OCI-M1 (cell line): ENCODE measurements at regions not wholly inside any gene's neighbourhood (a gene's known extent, or its start where the extent isn't known, plus 50 kb on each side); places are given as distances from the start of the nearest gene placed in this dataset.

Experiments used
- DNase-seq: peaks from one replicate; lab custom pipeline; 2025; lab: John Stamatoyannopoulos, UW

DNA sequence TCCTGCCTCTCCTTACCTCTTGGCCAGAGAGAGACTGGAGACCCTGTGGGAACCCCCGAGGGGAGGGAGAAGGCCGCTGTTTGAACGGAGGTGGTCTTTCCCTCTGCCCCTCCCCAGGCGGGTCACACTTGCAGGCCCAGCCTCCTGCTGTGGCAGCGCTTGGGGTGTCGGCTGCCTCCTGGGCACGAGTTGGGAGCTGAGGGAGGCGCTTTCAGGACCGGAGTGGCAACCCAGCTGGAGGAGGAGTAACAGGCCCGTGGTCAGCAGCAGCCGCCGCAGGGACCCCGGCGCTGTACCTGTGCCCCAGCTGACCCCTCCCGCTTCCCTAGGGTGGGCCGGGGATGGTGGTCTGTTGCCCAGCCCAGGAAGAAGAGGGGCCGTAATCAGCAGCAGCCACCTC is 278.3 kb downstream of the SEC14L1 start:
- DNase-seq, result no peak

- DNase-seq, result no peak
These were observed 278.9 kb downstream of the SEC14L1 start for GRCh38 chr17:77419547-77420094.

GRCh38 chr17:77420095-77420803 is 279.5 kb downstream of the SEC14L1 start:
- no peak for DNase-seq

DNA sequence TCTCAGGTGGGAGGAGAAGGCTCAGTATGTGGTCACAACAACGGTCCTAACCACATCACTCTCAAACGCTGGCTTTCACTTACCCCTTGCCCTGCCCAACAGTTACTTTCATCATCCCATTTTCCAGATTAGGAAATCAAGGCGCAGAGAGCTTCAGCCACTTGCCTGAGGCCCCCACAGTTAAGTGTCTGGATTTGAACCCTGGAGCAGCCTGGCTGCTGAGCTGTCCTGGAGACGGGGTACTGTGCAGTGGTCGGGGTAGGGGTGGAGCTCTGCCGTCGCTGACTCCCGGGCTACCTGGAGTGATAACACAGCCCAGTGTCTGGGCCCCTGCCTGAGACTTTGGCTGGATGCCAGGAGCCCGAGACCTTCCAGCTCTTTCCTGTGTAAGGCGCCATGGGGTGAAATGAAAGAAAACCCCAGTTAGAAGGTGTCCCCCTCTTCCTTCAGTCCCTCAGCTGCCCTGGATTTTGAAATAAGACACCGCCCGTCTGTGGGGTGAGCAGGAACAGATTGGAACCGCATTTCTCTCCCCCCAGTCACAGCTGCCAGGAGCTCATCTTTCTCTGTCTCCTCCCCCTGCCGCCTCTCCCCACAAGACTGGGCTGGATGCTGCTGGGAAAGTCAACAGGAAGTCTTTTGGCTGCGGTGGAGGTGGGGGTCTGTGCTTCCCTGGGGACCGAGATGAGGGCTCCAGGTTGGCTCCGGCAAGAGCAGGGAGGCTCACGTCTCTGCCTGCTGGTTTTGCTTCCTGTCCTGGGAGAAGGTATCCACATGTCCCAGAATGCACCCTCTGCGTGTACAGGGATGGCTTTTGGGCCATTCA is 280.2 kb downstream of the SEC14L1 start:
- peak; percentile 28 for DNase-seq

DNA sequence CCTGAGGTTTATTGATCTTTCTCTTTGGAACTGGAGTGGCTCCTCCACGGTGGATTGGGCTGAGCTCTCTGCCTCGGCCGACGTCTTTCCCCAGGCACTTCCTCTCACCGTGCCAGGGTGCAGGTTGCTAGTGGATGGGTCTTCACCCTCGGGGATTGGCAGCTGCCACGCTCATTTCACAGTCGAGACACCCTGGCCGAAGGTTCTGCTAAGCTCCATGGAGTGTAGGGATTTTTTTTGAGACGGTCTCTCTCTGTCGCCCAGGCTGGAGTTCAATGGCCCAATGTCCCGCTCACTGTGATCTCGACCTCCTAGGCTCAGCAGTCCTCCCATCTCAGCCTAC is 280.8 kb downstream of the SEC14L1 start:
- DNase-seq, result no peak

DNA sequence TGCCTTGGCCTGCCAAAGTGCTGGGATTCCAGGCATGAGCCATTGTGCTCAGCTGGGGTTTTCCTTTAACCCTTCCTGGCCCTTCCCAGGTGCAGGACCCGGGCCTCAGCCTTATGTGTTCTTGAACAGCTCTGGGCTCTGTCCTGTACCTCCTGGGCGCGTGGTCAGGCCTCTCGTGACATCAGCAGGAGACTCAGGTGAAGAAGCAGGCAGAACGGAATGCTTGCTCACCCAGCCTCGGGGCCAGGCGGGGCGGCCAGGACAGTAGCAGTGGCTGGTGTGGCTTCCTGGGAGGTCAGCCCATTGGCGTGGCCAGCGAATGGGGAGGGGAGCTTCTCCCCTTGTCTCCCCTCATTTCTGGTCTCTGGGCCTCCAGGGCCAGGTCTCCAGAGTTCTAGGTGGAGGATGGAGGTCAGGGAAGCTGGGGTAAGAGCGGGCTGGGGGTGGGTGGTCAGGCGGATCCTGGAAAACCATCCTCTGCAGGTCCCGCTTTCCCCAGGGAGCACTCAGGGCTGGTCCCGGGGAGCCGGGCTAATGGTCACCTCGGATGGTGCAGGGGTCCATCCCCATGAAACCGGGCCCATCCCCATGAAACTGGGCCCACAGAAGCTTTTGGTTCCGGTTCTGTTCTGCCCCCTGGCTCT is 281.5 kb downstream of the SEC14L1 start:
- no peak for DNase-seq

DNA sequence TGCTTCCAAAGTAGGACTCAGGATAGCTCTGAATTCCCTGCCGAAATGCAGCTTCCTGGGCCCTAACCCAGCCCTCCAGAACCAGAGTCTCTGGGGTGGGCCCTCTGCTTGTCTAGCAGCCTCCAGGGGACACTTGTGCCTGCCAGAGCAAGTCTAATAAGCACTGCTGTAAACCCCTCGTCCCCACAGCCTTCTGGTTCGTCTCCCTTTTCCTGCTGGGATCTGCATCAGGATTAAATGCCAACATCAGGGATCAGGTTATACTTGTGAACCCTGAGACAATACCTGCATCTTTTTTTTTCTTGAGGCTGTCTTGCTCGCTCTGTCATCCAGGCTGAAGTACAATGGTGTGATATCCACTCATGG is 282.0 kb downstream of the SEC14L1 start:
- no peak for DNase-seq

DNA sequence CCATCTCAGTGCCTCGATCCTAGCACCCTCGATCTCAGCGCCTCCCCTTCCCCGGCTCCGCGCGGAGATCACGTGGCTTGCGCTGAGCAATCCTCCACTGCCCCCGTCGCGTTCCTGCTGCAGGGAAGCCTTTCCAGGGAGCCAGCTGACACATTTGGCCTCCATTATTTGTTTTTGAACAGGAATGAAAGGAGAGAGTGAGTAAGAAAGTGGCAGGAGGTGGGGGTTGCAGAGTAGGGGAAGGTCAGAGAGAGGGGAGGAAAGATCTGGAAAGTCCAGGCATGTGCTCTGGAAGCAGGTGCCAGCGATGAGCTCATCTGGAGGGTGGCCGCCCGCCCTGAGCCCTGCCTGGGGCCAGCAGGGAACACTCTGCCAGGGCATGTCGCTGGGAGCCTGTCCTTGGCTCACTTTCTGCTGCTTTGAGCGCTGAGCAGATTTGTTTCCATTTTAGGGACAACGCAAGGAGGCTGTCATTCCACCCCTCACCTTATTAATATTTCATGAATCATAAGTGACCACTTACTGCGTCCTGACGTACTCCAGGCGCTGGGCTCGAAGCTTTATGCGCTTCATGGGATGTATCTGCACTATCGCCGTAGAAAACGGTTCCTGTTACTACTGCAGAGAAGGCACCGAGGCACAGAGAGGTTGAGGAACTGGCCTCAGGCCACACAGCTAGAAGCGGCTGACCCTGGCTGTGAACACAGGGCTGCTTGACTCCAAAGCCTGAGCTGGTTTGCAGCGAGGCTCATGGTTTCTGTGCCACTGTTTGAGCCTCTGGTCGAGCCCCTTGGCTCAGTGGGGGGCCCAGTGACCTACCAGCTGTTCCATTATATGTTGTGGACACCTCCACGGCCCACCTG is 283.1 kb downstream of the SEC14L1 start:
- no peak for DNase-seq

DNA sequence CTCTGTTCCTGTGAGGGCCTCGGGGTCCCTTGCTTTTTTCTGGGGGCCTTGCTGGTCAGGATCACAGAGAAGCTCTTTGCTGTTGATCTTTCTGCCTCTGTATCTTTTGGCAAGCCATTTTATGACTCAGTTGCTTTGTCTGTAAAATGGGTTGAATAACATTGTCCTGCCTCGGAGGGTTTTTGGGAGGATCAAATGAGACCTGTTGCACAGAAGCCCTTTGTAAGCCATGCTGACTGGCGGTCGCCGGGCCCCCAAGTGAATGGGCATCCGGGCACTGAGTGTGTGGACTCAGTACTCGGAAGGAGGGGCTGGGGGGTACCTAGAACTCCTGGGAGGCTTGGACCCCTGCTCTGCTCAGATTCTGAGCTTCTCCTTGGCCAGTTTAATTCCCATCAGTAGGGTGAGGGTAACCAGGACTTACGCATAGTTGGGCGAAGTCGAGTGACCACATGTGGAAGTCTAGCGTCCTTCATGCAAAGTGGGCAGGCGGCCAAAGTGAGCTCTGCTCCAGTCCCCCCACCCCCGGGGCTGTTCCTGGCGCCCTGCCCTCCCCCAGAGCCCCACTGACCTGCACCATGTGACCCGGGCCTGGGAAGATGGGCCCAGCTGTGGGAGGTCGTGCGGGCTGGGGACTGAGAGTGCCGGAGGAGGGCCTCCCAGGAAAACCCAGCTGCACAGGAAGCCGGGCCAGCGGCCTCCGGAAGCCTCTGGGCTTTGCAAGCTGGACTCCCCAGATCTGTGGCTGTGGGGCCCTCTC is 284.0 kb downstream of the SEC14L1 start:
- DNase-seq, result no peak

DNA sequence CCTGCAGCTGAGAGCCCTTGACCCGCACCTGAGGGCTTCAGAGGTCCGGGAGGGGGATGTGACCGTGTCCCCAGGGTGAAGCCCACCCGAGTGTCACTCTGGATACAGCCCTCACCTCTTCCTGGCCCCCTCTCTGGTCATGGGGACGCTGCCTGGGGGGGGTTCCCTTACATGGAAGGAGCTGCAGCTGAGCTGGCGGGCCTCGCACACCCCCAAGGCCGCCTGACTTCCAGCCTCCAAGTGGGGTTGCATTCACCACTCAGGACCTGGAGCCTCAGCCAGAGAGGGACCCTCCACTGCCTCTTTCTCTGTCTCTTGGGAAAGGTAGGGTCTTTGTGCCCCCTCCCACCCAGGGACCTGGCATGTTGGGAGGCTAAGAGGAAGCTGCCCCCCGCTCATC is 284.6 kb downstream of the SEC14L1 start:
- no peak for DNase-seq

- peak; percentile 60 for DNase-seq
These were observed 285.2 kb downstream of the SEC14L1 start for GRCh38 chr17:77425791-77426641.

GRCh38 chr17:77426676-77427386 is 286.1 kb downstream of the SEC14L1 start:
- DNase-seq, result peak; percentile 81

DNA sequence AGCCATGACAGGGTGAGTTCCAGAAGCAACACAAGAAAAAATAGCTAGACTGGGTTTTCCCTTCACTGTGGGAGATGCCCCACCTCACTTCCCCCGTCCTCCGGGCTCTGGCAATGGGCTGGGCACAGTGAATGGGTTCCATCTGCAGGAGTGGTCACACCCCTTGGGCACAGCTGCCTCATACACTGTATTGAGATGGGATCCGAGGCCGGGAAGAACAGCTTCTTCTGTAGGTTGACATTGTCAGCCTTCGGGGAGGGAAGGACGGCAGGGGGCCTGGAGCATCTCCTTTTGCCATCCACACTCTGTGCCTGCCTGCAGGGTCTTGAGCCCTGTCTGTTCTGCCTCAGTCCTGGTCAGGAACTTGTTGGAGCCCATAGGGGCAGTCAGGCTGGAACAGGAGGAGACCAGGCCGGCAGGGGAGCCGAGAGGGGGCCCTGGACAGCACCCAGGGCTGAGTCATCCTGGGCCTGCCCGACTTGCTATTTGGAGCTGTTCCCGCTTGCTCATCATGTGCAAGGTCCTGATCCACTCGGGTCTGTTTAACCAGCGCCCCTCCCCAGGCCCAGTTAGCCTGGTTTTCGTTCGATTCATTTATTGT is 286.7 kb downstream of the SEC14L1 start:
- no peak for DNase-seq

GRCh38 chr17:77428020-77428748 is 287.4 kb downstream of the SEC14L1 start:
- DNase-seq, result peak; percentile 96

DNA sequence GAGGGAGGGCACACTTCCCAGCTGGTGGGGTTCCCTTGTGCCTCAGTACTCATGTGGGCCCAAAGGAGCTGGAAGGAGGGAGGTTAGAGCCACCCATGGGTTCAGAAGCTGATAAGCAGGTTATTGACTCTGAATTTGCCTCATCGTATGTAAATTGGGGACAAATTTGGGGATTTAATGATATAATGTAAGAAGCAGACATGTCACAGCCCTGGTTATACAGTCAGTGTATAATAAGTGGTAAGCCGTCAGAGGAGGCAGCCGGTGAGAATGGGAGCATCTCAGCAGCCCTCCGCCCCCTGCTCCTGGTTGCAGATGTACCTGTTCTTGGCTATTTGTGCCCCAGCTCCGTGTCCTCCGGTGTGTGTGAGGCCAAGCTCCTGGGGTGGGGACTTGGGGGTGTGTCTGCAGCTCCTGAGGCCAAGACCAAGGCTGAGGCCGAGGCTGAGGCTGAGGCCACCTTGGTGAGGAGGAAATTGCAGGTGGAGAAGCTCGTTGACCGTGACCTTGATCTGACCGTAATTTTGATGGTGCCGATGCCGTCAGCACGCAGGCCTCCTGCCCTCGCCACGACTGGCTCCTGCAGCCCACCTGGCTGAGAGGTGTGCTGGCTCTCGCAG is 288.1 kb downstream of the SEC14L1 start:
- no peak for DNase-seq

GRCh38 chr17:77429369-77429968 is 288.7 kb downstream of the SEC14L1 start:
- no peak for DNase-seq

GRCh38 chr17:77429969-77430752 is 289.4 kb downstream of the SEC14L1 start:
- peak; percentile 80 for DNase-seq
